GM18867 (cell line): ENCODE measurements at regions not wholly inside any gene's neighbourhood (a gene's known extent, or its start where the extent isn't known, plus 50 kb on each side); places are given as distances from the start of the nearest gene placed in this dataset.

Experiments used
- ATAC-seq: cut with Tn5 transposase; IDR thresholded peaks from one replicate; pipeline ENCODE4 v1.9.1; 2021; ENCODE audit warnings: mild to moderate bottlenecking, moderate library complexity; ENCODE audit not compliant: unreplicated experiment

GRCh38 chr20:60490217-60491050 is 532.2 kb downstream of the CDH26 start:
- ATAC-seq, result no peak

GRCh38 chr20:60491051-60491581 is 532.9 kb downstream of the CDH26 start:
- no peak for ATAC-seq

GRCh38 chr20:60494476-60494875 is 536.3 kb downstream of the CDH26 start:
- no peak for ATAC-seq

GRCh38 chr20:60497298-60498035 is 539.2 kb downstream of the CDH26 start:
- ATAC-seq, result no peak

- ATAC-seq, result no peak
These were observed 541.9 kb downstream of the CDH26 start for GRCh38 chr20:60500038-60500701.

DNA sequence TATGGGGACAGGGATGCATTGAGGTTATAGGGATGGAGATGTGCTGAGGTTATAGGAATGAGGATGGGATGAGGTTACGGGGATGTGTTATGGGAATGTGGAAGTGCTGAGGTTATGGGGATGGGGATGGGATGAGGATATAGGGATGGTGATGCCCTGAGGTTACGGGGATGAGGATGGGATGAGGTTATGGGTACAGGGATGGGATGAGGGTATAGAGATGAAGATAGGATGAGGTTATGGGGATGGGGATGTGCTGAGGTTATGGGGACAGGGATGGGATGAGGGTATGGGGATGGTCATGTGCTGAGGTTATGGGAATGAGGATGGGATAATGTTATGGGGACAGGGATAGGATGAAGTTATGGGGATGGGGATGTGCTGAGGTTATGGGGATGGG is 542.8 kb downstream of the CDH26 start:
- ATAC-seq, result no peak

GRCh38 chr20:60502881-60503280 is 544.7 kb downstream of the CDH26 start:
- ATAC-seq, result no peak

DNA sequence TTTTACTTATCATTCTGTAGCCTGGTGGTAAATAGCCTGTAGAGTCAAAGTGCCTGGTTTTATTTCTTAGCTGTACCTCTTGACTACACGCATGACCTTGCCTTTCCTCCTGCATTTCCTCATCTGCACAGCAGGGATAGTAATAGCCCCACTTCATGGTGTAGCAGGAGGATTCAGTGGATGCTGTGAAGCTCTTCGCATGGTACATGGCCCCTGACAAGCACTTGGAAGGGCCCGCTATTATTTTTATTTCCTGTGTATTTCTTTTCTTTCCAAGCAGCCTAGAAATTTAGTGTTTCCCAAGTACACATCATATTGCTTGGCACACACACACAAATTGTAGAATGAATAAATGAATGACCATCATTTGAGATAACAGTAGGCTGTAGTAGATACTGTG is 547.2 kb downstream of the CDH26 start:
- ATAC-seq, result no peak

GRCh38 chr20:60506061-60506460 is 547.8 kb downstream of the CDH26 start:
- no peak for ATAC-seq

- no peak for ATAC-seq
These were observed 549.0 kb downstream of the CDH26 start for GRCh38 chr20:60507087-60507694.

- ATAC-seq, result no peak
These were observed 551.2 kb downstream of the CDH26 start for GRCh38 chr20:60509407-60509806.

- no peak for ATAC-seq
These were observed 552.1 kb downstream of the CDH26 start for GRCh38 chr20:60510356-60510755.

GRCh38 chr20:60512443-60512842 is 554.2 kb downstream of the CDH26 start:
- ATAC-seq, result no peak

DNA sequence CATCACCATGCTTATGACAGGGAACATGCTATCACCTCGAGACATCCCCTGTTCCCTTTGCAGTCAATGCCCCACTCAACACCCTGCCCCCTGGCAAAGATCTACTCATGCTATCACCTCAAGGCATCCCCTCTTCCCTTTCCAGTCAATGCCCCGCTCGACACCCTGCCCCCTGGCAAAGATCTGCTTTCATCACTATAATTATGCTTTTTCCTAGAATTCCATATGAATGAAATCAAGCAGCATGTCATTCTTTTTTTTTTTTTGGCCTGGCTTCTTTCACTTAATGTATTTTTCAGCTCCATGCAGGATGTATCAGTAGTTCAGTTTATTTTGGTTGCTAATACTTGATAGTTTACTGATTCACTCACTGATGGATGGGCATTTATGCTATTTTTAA is 554.9 kb downstream of the CDH26 start:
- no peak for ATAC-seq

GRCh38 chr20:60516442-60516841 is 558.2 kb downstream of the CDH26 start:
- no peak for ATAC-seq

GRCh38 chr20:60518022-60518421 is 559.8 kb downstream of the CDH26 start:
- ATAC-seq, result no peak

GRCh38 chr20:60525397-60525796 is 567.2 kb downstream of the CDH26 start:
- no peak for ATAC-seq

- ATAC-seq, result no peak
These were observed 569.4 kb downstream of the CDH26 start for GRCh38 chr20:60527656-60528055.

GRCh38 chr20:60528141-60528540 is 569.9 kb downstream of the CDH26 start:
- ATAC-seq, result no peak

DNA sequence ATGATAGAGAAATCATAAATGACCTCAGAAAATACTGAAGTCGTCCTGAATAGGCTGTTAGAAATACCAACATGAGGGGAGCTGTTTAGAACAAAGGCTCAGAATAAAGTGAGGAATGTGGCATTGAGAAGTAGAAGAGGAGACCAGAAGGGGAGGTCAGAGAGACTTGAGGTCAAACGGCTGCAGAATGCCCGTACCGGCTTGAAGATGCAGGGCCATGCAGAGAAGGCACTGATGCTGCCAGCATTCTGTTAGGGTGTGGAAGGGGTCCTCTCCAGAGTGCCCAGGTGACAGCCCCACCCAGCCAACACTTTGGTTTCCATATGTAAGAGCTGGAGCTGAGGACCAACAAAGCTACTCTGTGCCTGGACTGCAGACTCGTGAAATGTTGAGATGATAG is 570.9 kb downstream of the CDH26 start:
- ATAC-seq, result no peak

GRCh38 chr20:60535211-60535610 is 577.0 kb downstream of the CDH26 start:
- no peak for ATAC-seq
